Amniotic epithelial cell (primary cell): ENCODE measurements at regions not wholly inside any gene's neighbourhood (a gene's known extent, or its start where the extent isn't known, plus 50 kb on each side); places are given as distances from the start of the nearest gene placed in this dataset.
A peak's percentile ranks its signal among the peaks of the same experiment; 100 is the strongest.
"Not testable (repeated sequence)": the region's sequence is repeated elsewhere in the genome, so short reads cannot be mapped to it uniquely, and the experiment has no call there.

Experiments
- DNase-seq: peaks from one replicate; pipeline ENCODE4 v3.0.0-alpha.2; 2010; ENCODE audit warnings: low read depth

DNA sequence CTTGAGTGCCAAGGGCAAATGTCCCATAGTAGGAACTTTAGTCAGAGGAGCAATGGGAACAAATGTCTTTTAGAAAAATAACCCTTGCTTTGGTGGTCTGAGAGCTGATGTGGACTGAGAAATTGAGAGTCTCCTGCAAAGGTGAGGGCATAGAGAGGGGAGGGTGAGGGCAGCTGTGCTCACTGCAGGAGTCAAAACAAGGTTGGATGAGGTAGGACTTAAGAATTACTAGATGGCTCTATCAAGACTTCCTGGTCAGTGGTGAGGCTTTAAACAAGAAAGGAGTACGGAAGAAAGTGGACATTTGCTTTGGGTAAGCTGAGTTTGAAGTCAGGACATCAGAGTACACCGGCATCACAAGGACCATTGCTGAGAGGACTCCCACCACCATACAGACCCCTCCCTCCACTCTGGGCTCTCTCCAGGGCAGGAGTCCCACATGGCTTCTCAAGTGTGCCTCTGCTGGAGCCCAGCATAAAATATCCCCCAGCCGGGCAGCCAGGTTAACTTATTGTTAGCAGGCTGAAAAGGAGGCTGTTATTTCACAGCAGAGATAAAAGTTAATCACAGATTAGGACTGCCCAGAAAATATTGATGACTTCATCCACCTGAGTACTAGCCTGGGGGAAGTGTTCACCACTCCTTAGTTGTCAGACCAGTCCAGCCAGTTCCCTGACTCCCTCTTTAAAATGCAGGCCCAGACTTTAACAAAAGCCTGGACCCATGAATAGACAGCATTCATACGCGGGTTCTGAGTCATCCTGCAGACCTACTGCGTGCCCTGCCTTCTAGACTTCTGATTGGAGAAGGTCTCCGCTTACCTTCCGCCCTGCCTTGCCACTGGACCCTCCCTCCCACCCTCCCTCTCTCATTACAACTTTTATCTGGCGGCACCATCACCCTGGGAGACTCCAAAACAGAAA, 167.2 kb downstream of the BCL2L11 start:
- DNase-seq: not testable (repeated sequence)

DNA sequence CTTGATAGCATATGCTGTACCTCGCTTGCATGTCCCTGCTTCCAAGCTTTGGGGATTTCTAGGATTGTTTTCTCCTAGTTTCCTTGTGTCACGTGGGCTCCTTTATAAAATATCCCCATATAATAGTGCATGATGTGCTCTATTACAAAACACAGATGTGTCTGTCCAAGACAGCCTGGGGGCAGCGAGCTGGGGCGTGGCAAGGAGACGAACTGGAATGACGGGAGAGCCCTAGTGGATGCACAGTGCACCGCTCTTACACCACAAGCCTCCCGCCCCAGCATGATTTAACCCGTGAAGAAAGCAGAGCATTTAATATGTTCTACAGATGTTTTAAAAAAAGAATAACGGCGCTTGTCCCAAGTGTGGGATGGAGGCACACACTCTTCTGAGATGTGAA, 169.7 kb downstream of the BCL2L11 start:
- not testable (repeated sequence) for DNase-seq

DNA sequence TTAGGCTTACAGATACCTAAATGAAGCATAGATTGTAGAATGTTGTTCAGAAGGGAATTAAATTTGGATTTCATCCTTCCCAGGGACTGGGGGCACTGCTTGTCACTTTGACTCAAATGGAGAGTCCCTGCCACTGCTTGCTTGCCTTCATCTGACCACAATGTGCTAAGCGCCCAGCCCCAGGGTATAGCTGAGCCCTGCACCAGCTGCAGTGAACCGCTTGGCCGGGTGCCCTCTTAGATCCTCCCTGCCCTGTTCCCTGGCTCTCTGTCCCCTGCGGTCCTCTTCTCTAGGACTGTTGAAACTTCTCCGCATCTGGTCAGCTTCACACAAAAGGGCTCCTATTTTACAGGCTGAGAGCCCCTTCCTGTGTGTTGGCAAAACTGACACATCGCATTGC, 170.9 kb downstream of the BCL2L11 start:
- DNase-seq: not testable (repeated sequence)

DNA sequence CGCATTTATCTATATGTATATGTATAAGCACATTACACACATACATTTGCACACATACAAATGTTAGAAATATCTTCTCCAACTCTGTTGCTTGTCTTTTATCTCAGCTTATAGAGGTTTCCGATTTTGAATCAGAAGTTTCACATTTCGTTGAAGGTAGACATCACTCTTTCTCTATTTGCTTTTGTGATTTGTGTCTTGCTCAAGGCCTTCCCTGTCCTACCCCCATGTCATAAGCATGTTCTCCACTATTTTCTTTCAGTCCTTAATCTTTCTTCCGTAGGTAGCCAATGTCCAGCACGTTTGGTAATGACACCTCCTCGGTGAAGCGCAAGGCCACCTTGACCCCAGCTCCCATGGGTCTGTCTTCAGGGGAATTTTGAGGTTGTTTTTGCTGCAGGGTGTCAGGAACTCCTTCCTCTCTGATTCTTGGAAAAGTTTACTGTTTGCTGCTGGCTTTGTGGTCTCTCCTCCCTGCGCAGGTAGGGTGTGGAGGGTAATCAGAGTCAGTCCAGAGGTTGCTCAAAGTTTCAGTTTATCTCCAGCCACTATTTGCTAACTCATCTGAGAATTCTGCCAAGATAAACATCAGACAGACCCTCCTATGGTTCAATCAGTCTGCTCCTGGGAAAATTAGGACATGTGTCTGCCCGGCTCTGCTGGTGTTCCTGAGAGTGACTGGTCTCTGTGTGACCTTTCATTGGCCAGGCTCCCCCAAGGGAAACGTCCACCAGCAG, 171.7 kb downstream of the BCL2L11 start:
- DNase-seq: not testable (repeated sequence)

- DNase-seq: not testable (repeated sequence)
Observed at GRCh38 chr2:111294699-111295098, 174.0 kb downstream of the BCL2L11 start.

DNA sequence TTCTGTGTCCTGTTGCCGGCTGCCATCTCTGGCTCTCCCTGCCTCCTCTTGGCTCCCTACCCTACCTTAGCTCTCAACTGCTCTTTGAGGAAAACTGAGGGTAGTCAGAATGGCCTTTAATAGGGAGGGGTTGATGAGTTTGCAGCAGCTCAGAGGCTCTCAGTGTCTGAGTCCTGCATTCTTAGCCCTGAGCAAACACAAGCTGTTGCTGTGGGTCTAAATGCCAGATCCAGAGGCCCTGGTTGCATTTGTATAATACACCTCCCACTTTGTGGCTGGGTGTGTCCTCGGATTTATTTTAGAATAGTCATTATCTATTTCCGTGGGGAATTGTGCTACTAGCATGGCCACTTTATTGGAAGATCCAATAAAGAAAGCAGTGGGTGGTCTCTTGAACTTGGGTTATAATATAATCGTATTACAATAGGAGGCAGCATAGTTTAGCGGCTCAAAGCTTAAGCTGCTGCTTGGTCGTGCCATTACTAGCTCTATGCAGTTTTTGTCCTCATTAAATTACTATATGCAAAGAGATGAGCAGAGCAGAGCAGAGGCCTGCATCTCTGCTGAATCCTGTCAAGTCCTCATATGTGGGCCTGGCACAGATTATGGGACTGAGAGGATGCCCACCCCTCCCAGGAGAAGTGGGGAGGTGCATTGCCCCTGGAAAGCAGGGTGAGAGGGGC, 175.5 kb downstream of the BCL2L11 start:
- not testable (repeated sequence) for DNase-seq

GRCh38 chr2:111297128-111297527, 176.4 kb downstream of the BCL2L11 start:
- not testable (repeated sequence) for DNase-seq

GRCh38 chr2:111298927-111299326, 178.2 kb downstream of the BCL2L11 start:
- DNase-seq: not testable (repeated sequence)

DNA sequence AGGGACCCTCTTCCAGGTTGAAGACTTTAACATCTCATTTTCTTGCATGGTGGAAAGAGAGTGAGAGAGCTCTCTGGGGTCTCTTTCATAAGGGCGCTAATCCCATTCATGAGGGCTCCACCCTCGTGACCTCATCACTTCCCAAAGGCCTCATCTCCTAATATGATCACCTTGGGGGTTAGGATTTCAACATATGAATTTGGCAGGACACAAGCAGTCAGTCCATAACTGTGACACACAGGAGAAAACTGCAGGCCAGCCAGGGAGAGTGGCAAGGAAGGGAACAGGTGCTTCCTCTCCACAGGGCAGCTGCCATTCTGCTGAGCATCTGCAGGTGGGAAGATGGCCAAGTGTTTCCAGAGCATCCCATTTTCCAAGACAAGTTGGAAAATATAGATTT, 178.9 kb downstream of the BCL2L11 start:
- not testable (repeated sequence) for DNase-seq

DNA sequence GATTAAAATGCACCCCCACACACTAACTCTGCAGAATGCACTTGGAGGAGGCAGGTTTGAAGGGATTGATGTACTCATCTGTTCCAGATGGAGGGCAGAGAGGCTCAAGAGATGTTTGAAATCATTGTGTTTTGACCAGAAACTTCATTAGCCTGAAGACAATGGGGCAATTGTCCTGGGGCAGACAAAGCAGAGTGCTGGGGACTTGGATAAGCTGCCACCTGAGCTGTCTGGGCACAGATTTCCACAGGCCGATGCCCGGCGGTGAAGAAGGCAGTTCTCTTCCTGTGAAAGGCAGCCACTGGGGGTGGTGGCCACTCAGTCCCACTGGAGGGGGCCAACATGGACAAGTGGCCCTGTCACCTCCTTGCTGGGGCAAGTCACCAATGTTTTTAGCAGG, 181.0 kb downstream of the BCL2L11 start:
- DNase-seq: not testable (repeated sequence)

GRCh38 chr2:111302397-111303218, 181.9 kb downstream of the BCL2L11 start:
- peak; percentile 17 for DNase-seq

DNA sequence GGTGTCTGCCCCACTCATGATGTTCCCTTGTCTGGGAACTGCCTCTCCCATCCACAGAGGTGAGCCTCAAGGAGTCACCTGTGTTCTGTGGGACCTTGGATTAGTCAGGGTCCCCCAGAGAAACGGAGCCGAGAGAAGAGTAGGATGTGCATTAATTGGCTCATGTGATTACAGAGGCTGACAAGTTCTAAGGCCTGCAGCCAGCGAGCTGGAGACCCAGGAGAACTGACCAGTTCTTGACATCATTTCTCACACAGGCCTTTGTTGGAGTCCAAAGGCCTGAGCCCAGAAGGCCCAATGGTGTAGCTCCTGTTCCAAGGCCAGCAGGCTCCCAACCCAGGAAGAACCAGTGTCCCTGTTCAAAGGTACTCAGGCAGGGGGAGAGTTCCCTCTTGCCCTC, 186.6 kb downstream of the BCL2L11 start:
- not testable (repeated sequence) for DNase-seq

GRCh38 chr2:111309231-111310075, 188.7 kb downstream of the BCL2L11 start:
- DNase-seq: not testable (repeated sequence)

GRCh38 chr2:111310395-111310794, 189.7 kb downstream of the BCL2L11 start:
- DNase-seq: not testable (repeated sequence)

GRCh38 chr2:111311568-111311967, 190.9 kb downstream of the BCL2L11 start:
- DNase-seq: not testable (repeated sequence)

- peak; percentile 87 for DNase-seq
Observed at GRCh38 chr2:111312897-111313607, 192.3 kb downstream of the BCL2L11 start.

GRCh38 chr2:111313711-111314110, 193.0 kb downstream of the BCL2L11 start:
- peak; percentile 2 for DNase-seq

DNA sequence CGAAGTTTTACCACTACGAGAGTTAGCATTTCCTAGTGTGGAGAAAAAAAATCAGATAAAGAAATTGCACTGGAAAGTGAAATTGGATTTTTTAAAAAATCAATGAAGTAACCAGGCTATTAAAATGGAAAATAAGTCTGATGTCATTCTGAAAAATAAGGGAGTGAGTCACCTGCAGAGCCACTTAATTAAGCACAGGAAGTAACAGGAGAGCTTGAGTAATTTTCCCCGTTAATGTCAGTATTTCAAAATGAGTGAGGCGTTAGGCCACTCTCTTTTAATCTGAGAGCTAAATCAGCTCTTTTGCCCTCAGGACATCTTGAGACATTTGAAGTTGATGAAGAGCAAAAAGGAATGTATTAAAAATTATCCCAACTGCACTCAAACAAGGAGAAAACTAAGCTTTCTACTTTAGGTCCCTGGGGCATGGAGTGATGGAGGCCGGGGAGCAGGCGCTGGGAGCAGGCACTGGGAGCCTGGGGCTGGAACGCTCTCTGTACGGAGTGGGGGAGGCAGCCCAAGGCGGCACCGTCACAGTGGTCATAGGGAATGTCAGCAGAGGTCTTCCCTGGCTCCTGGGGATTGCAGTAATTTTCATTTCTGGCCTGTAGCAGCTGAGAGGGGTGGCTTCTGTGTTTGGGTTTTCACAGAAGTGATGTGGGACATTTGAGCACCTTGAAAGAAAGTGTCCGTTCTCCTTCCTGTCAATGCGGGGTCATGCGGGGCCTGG, 194.6 kb downstream of the BCL2L11 start:
- DNase-seq: not testable (repeated sequence)

DNA sequence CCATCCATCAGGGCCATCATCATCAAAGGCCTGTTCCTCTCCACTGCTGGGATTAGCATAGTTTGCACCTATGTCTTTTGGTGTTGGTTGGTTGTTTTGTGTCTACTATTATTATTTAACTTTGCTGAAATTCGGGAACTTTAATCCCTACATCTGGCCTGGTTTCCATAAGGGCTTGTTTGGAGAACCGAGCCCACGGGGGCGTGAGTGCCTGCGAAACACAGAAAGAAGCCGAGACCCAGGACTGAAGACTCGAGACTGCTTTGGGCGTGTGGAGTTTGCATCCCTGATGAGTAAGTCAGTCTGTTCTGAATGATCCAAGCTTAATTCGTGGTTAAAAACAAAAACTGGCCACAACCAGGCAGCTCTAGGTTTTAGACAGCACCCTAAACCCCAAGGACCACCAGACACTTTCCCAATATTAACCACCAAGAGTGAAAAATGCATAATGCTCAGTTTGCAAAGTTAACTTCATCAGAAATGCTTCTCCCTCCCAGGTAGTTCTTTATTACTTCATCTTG, 195.6 kb downstream of the BCL2L11 start:
- DNase-seq: not testable (repeated sequence)
